HTR-8/SVneo (cell line): ENCODE measurements at regions not wholly inside any gene's neighbourhood (a gene's known extent, or its start where the extent isn't known, plus 50 kb on each side); places are given as distances from the start of the nearest gene placed in this dataset.
A peak's percentile ranks its signal among the peaks of the same experiment; 100 is the strongest.

Experiments
- DNase-seq: peaks from one replicate; pipeline ENCODE4 v3.0.0; 2011; ENCODE audit warnings: low spot score, mixed read lengths; ENCODE audit not compliant: insufficient read length
- FAIRE-seq: peaks from 2 replicates; lab custom pipeline; 2011; peaks lifted over from hg19 to GRCh38; lab: Jason Lieb, UNC

- no peak for FAIRE-seq
- DNase-seq: no peak
These were observed 158.7 kb downstream of the TFAP2A start for GRCh38 chr6:10256113-10256690.

DNA sequence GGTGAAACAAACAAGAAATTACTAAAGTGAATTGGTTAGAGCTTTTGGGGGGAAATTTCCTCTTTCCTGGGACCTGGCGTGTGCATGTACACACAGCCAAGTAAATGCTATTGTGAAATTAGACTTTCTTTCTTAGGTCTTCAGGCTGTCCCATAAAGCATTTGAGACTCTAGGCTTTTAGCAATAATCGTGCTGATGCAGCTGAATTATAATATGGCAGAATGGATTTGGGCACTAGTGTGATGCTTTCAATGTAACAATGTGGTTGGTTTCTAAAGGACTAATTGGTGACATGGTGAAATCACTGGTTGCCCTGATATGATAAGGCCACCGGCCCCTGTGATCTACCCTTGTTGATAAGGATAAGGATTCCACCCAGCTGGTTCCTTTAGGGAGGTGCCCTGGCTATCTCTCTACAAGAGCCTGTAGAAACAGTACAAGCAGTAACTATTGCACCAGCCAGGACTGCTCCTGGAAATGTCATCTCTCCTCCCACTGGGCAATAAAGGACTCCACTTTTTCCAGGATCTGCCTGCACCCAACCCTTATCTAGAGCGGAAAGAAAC, 164.1 kb downstream of the TFAP2A start:
- DNase-seq: no peak
- FAIRE-seq: no peak

- peak; percentile 28 for DNase-seq
- FAIRE-seq: peak; percentile 33
These were observed 166.5 kb downstream of the TFAP2A start for GRCh38 chr6:10248378-10248843.

DNA sequence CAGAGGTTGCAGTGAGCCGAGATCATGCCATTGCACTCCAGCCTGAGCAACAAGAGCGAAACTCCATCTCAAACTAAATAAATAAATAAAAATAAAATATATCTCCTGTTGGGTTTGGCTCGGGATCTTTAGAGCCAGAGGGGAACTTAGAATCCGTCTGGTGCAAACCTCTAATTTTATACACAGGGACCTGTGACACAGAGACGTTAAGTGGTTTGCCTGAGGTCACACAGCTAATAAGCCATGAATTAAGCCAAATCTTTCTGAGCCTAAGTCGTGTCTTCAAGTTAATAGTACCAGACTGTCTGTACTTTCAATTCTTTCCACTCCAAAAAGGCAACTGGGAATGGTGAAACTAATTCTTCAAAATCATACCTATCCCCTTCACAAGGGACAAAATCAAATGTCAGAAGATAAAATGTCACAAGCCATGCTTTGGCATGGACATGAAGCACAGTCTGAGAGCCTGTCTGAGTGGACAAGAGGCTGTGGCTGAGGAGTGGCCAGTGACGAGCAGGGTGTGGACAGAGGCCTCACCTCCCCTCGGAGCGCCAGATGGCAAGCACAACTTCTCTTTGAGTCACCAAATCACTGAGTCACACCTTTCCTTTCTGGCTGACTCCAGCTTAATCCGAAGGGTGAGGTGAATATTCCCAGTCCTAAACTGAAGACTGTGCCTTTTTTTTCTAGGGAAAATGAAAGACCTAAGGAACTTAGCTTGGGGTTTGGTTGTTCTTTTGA, 177.4 kb downstream of the TFAP2A start:
- DNase-seq: peak; percentile 39
- FAIRE-seq: peak; percentile 81

DNA sequence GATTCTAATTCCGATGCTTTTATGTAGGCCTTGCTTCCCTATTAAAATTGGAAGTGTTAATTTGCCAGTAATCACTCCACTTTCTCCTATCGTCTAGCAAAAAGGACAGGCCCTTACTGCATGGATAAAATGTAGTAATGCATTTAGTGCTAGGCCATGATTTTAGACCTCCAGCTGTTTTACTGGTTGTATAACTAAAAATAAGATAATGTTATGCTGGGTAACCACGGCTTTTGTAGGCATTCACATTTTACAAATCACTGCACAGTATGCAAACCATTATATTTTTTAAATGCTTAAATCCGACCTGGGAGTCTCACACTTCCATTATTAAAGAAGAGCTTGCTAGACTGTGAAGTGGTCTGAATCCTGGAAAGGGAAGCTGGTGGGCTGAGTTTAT, 179.5 kb downstream of the TFAP2A start:
- FAIRE-seq: no peak
- no peak for DNase-seq

GRCh38 chr6:10230531-10230930, 184.3 kb downstream of the TFAP2A start:
- FAIRE-seq (no peak), DNase-seq (no peak)

DNA sequence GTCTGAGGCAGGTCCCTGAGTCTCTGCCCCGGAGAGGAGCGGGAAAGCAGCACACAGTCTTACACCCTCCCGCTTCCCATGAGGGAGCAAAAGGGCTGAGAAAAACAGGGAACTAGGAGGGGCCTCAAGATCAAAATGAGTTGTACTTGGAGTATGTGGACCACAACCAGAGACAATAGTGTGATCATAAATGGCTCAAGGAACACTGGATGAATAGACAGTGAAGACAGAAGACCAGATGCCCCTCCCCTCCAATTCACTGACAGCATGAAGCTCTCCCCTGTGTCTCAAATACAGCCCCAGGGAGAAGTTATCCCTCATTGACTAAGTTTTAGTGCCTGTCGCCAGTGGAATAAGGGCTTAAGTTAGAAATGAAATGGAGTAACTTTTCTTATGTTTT, 191.0 kb downstream of the TFAP2A start:
- DNase-seq: no peak
- FAIRE-seq: no peak

GRCh38 chr6:10221178-10221577, 193.7 kb downstream of the TFAP2A start:
- FAIRE-seq (no peak), DNase-seq (no peak)

DNA sequence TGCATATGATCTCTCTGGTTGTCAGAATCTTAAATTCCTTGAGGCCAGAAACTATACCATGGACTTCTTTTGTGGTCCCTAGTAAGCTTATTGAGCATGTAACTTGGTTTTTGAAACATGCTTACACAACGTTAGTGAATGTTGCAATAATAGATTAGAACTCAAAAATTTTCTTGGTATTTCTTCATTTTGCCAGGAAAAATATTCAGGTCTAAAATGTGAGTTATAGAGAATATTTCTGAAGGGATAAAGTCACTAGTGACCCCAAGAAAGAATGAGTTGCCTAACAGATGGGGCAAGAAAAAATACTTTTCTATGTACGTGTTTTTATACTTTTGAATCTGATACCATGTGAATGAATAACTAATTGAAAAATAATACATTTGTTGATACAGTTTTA, 195.4 kb downstream of the TFAP2A start:
- FAIRE-seq (no peak), DNase-seq (no peak)

DNA sequence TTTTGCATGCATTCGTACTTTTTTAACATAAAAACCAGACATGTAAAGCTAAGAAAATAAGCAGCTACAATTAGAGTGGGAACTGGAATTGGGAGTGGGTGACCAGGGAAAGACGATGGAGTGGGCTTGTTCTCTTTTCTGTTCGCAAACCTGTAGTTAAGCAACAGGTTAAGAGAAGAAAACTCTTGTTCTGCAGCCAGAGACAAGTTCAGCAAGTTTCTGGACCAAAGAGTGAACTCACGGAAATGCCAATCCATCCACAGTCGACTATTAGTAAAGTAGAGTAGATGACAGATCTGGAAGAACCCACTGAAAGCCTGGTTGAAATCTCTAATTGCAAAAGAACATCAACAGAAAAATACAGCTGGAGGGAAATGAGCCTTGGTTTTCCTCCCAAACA, 197.8 kb downstream of the TFAP2A start:
- DNase-seq (no peak), FAIRE-seq (no peak)

- DNase-seq: no peak
- FAIRE-seq: no peak
These were observed 199.4 kb downstream of the TFAP2A start for GRCh38 chr6:10215326-10216110.

DNA sequence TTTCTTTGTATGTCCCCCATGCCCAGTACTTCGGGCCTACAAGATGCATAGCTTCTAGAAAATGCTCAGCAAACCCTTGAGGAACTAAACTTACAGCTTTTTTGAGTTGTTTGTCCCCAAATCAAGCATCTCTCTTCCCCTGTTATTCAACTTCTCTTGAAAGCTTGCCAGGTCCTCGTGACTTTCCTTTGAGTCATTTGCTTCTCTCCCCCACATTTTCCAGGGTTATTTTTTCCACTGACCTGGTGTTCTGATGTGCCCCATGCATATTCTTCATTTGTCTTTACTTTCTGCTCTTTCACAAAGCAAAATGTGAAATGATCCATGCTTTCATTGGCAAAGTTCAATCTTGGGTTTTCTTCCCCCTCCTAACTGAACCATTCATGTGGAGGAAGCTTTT, 204.8 kb downstream of the TFAP2A start:
- peak; percentile 31 for DNase-seq
- FAIRE-seq: no peak

GRCh38 chr6:10205892-10206291, 209.0 kb downstream of the TFAP2A start:
- FAIRE-seq (no peak), DNase-seq (no peak)

DNA sequence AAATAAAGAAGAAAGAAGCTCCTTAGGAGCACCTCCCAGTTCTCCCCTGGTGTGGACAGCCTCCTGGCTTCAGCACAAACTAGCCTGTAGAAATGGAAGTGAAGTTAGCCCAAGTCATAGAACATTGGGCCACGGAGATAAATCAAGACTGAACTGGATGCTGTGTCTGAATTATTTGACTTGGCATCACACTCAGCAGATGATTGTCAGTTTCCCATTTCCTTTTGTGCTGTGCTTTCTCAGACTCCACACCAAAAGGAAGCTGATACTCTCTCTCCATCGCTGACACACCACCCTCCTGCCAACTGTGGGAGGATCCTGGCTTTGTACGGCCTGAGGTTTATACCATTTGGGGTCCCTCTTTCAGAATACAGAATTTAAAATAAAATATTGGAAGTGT, 209.8 kb downstream of the TFAP2A start:
- FAIRE-seq: no peak

DNA sequence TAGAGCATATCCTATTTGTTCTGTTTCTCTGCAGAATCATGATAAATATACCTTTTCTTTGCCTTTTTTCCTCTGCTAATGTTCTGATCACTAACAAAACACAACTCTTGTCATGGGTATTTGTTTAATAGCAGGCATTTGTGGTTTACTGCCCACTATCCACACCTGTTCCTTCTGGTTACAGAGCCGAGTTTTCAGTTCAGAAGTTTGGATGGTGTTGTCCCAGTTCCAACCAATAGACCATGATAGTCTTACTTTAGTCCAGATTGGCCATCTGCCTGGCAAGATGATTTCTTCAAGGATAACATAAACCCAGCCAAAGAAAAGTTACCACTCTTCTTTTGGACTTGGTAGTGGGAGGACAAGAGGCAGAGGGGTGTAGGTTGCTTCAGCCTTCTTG, 211.2 kb downstream of the TFAP2A start:
- FAIRE-seq (no peak), DNase-seq (no peak)

More for the DNA sequence above, 209.8 kb downstream of the TFAP2A start:
- no peak for DNase-seq

GRCh38 chr6:10202581-10202980, 212.3 kb downstream of the TFAP2A start:
- FAIRE-seq (peak; percentile 96), DNase-seq (no peak)

GRCh38 chr6:10201606-10202510, 213.0 kb downstream of the TFAP2A start:
- DNase-seq: no peak
- no peak for FAIRE-seq

- FAIRE-seq: no peak
- no peak for DNase-seq
These were observed 218.8 kb downstream of the TFAP2A start for GRCh38 chr6:10196090-10196489.

DNA sequence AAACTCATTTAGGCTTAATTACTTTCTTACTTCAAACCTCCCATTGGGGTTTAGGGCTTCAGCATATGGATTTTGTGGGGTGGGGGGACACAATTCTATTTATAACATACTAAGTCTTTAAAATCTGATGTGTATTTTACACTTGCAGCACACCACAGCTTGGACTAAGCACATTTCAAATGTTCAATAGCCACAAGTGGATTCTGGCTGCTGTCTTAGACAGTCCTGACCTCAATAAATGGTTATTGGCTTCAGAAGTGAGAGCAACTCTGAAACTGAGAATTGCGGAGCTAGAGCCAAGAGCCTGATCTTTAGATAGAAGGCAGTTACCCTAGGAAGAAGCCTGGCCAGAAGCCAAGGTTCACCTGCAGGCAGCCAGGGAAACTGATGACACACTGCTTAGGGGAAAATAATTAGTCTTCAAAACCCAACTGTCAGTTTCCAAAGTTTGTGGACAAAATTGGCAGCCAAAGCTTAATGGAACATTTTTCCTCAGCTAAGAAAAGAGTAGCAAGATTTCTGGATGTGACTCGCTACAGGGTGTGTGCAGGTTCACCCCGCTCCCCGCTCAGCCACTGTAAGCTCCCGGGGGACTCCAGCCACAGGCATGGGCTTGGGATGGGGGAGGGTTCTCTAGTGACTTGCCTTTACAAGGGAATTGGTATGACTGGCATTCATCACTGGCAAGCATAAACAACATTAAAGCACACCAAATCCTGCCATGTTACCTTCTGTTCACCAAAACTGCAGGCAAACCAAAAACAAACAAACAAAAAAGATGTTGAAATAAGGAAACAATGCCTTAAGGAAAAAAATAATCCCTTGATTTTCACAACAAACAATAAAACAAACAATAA, 219.8 kb downstream of the TFAP2A start:
- DNase-seq (peak; percentile 33), FAIRE-seq (no peak)
